Liver (tissue), 8 donors: ENCODE measurements at regions not wholly inside any gene's neighbourhood (a gene's known extent, or its start where the extent isn't known, plus 50 kb on each side); places are given as distances from the start of the nearest gene placed in this dataset.

Experiments used
- DNase-seq: peaks from one replicate; pipeline ENCODE4 v3.0.0-alpha.2; 2017; ENCODE audit warnings: low spot score
- H3K27ac ChIP-seq, 2 donors: one replicate each; pipeline ENCODE4 v1.7.0; 2013; ENCODE audit warnings: inconsistent platforms in 2 of 2, low read length in 2 of 2, control low read depth in 1 of 2, low read depth in 1 of 2, mild to moderate bottlenecking in 1 of 2
- H3K27me3 ChIP-seq, 4 donors: one replicate each; pipeline versions ENCODE4 v1.6.1 to v1.7.0; 2013; ENCODE audit warnings: low read length in 3 of 4, inconsistent platforms in 1 of 4, mild to moderate bottlenecking in 1 of 4, moderate library complexity in 1 of 4; ENCODE audit not compliant: control insufficient read depth in 4 of 4, insufficient read depth in 4 of 4
- H3K36me3 ChIP-seq, 4 donors: one replicate each; pipeline versions ENCODE4 v1.6.1 to v1.7.0; 2013; ENCODE audit warnings: low read length in 3 of 4, mild to moderate bottlenecking in 3 of 4, low read depth in 1 of 4, moderate library complexity in 1 of 4; ENCODE audit not compliant: control insufficient read depth in 4 of 4, insufficient read depth in 3 of 4
- H3K4me1 ChIP-seq, 4 donors: one replicate each; pipeline versions ENCODE4 v1.6.1 to v1.7.0; 2013; ENCODE audit warnings: low read length in 3 of 4, mild to moderate bottlenecking in 3 of 4, moderate library complexity in 1 of 4; ENCODE audit not compliant: control insufficient read depth in 4 of 4, insufficient read depth in 4 of 4
- H3K4me3 ChIP-seq, 3 donors: one replicate each; pipeline versions ENCODE4 v1.6.1 to v1.7.0; 2013; ENCODE audit warnings: low read length in 3 of 3, control low read depth in 1 of 3, low read depth in 1 of 3, mild to moderate bottlenecking in 1 of 3
- H3K9ac ChIP-seq, 2 donors: one replicate each; pipeline ENCODE4 v1.7.0; 2013; ENCODE audit warnings: low read length in 2 of 2, mild to moderate bottlenecking in 2 of 2, moderate library complexity in 2 of 2, control low read depth in 1 of 2, low read depth in 1 of 2
- H3K9me3 ChIP-seq, 4 donors: one replicate each; pipeline versions ENCODE4 v1.6.1 to v1.7.0; 2013; ENCODE audit warnings: low read length in 3 of 4; ENCODE audit not compliant: control insufficient read depth in 4 of 4
- EGR1 ChIP-seq, 2 donors: IDR thresholded peaks; 2 replicates each; pipeline ENCODE4 v1.6.1; 2016 to 2018; ENCODE audit warnings: antibody characterized with exemption in 2 of 2, low read depth in 2 of 2
- FOXA2 ChIP-seq: IDR thresholded peaks from 2 replicates; pipeline ENCODE4 v1.6.1; 2016; ENCODE audit warnings: antibody characterized with exemption
- GABPA ChIP-seq, 2 donors: IDR thresholded peaks in 1 of 2; conservative IDR thresholded peaks in 1 of 2; 2 replicates each; pipeline ENCODE4 v1.6.1; 2016; ENCODE audit warnings: antibody characterized with exemption in 2 of 2, mild to moderate bottlenecking in 1 of 2, moderate library complexity in 1 of 2
- HNF4A ChIP-seq, 2 donors: conservative IDR thresholded peaks; 2 replicates each; pipeline ENCODE4 v1.6.1; 2016; ENCODE audit warnings: antibody characterized with exemption in 2 of 2, mild to moderate bottlenecking in 2 of 2
- HNF4G ChIP-seq: IDR thresholded peaks from 2 replicates; pipeline ENCODE4 v1.6.1; 2016; ENCODE audit warnings: antibody characterized with exemption
- JUND ChIP-seq, 2 donors: IDR thresholded peaks; 2 replicates each; pipeline ENCODE4 v1.6.1; 2016; ENCODE audit warnings: antibody characterized with exemption in 2 of 2
- NR2F2 ChIP-seq: IDR thresholded peaks from 2 replicates; pipeline ENCODE4 v1.6.1; 2016; ENCODE audit warnings: antibody characterized with exemption
- RAD21 ChIP-seq, 2 donors: IDR thresholded peaks; 2 replicates each; pipeline ENCODE4 v1.6.1; 2016; ENCODE audit warnings: antibody characterized with exemption in 2 of 2, mild to moderate bottlenecking in 2 of 2
- RXRA ChIP-seq, 2 donors: IDR thresholded peaks; 2 replicates each; pipeline ENCODE4 v1.6.1; 2017 to 2018; ENCODE audit warnings: antibody characterized with exemption in 2 of 2, mild to moderate bottlenecking in 1 of 2
- SP1 ChIP-seq: IDR thresholded peaks from 2 replicates; pipeline ENCODE4 v1.6.1; 2018; ENCODE audit warnings: antibody characterized with exemption, mild to moderate bottlenecking
- TAF1 ChIP-seq: conservative IDR thresholded peaks from 2 replicates; pipeline ENCODE4 v1.6.1; 2016; ENCODE audit warnings: antibody characterized with exemption, mild to moderate bottlenecking
- YY1 ChIP-seq: IDR thresholded peaks from 2 replicates; pipeline ENCODE4 v1.6.1; 2016; ENCODE audit warnings: antibody characterized with exemption, mild to moderate bottlenecking
- WGBS: extraction: QIAGEN DNeasy Blood & Tissue Kit; methylation state at CpG from one replicate; pipeline ENCODE4 v1.1.7; 2013; 5-methylcytosine and 5-hydroxymethylcytosine counted together
- TF ChIP-seq, protein P1 (sequence below): fragments of 150-350 bp; IDR thresholded peaks from 2 replicates; pipeline ENCODE4 v1.5.1; 2017; ENCODE audit warnings: improper control_type of control experiment, low read depth, low read length; ENCODE audit not compliant: missing input control
- TF ChIP-seq, protein P2 (sequence below): IDR thresholded peaks from 2 replicates; pipeline ENCODE4 v1.6.1; 2016; ENCODE audit warnings: antibody characterized with exemption
- TF ChIP-seq, protein P3 (sequence below): IDR thresholded peaks from 2 replicates; pipeline ENCODE4 v1.6.1; 2016; ENCODE audit warnings: antibody characterized with exemption, mild to moderate bottlenecking
- TF ChIP-seq, protein P4 (sequence below): IDR thresholded peaks from 2 replicates; pipeline ENCODE4 v1.6.1; 2016; ENCODE audit warnings: antibody characterized with exemption
- TF ChIP-seq, protein P5 (sequence below): IDR thresholded peaks from 2 replicates; pipeline ENCODE4 v1.6.1; 2016; ENCODE audit warnings: antibody characterized with exemption
- donor health status: healthy.
- donor health status: healthy.
- donor health status: healthy.
- donor health status: healthy.
- donor health status: healthy.

DNA sequence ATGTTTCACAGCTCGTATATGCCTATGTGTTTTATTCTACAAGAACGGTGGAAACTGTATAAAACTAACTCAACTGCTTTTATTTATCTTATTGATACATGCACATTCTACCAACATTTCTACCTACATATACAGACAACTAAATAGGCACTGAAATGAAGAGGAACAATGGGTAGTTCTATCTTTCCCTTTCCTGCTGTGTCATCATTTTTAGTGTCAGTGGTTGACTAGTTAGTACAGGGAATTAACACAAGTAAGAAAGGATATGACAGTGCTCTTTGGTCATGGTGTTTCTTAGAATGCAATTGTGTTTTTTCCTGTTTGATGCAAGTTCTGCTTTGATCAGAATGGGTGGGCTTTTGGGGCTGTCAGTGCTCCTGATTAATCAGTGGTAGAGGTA is 293.8 kb upstream of the CTSO start:
- no peak for DNase-seq
- Histone ChIP-seq H3K9me3 (no peaks in the 10 kb centered on the region), H3K4me3 (no peak overlapping the region), H3K36me3 (no peaks in the 10 kb centered on the region), H3K27me3 (no peaks in the 10 kb centered on the region), H3K9ac (no peak overlapping the region), H3K4me1 (no peaks in the 10 kb centered on the region), H3K27ac (no peak overlapping the region)
- WGBS: 45% methylated on average over 2 of the region's 2 CpGs
- no peak for TF ChIP-seq HNF4G
- TF ChIP-seq, protein P1, sequence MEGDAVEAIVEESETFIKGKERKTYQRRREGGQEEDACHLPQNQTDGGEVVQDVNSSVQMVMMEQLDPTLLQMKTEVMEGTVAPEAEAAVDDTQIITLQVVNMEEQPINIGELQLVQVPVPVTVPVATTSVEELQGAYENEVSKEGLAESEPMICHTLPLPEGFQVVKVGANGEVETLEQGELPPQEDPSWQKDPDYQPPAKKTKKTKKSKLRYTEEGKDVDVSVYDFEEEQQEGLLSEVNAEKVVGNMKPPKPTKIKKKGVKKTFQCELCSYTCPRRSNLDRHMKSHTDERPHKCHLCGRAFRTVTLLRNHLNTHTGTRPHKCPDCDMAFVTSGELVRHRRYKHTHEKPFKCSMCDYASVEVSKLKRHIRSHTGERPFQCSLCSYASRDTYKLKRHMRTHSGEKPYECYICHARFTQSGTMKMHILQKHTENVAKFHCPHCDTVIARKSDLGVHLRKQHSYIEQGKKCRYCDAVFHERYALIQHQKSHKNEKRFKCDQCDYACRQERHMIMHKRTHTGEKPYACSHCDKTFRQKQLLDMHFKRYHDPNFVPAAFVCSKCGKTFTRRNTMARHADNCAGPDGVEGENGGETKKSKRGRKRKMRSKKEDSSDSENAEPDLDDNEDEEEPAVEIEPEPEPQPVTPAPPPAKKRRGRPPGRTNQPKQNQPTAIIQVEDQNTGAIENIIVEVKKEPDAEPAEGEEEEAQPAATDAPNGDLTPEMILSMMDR: no peak
- TF ChIP-seq, protein P2, sequence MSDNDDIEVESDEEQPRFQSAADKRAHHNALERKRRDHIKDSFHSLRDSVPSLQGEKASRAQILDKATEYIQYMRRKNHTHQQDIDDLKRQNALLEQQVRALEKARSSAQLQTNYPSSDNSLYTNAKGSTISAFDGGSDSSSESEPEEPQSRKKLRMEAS: no peak

DNA sequence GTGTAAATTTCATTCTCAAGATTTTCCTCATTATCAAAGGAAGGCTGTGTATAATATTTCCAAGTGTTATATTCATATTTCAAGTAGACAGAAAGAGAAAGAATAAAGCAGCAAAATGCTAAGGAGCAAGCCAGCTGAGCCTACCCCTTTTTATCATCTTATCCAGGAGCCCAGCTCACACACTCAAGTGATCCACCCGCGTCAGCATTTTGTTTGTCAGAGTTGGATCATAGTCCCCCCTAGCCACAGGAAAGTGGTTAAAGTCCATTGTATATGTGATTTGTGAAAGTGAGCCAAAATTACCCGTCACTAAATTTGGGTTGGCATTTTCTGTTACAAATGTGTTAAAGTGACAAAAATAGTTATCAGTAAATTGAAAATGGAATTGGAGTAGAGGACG is 289.3 kb upstream of the CTSO start:
- no peak for DNase-seq
- H3K27ac ChIP-seq: no peak overlapping the region
- H3K27me3 ChIP-seq: no peaks in the 10 kb centered on the region
- H3K36me3 ChIP-seq: no peaks in the 10 kb centered on the region
- H3K9ac ChIP-seq: no peak overlapping the region
- no peaks in the 10 kb centered on the region for H3K9me3 ChIP-seq
- no peak overlapping the region for H3K4me3 ChIP-seq
- TF ChIP-seq JUND (IDR thresholded peaks at IDR 0.05) (no peak), HNF4G (no peak), RAD21 (IDR thresholded peaks at IDR 0.05) (no peak)
- 69% methylated on average over 4 of the region's 4 CpGs for WGBS
- H3K4me1 ChIP-seq: no peaks in the 10 kb centered on the region

DNA sequence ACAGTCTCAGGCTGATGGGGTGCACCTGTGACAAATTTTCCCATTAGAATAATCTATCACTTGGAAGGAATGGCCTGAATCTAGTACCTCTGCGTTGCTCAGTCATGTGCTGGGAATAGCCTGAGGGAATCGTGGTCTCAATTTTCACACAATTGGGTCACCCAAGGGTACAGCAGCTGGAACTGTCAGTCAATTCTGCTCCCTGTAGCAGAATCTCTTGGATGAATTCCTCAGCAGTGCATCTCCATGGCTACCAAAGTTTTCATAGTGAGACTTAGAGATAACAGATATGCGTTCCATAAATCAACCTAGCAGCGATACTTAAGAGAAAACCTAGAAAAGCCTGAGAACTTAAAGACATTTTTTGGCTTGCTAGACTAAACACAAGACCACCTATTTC is 288.7 kb upstream of the CTSO start:
- 77% methylated on average over 4 of the region's 4 CpGs for WGBS
- Histone ChIP-seq H3K36me3 (no peaks in the 10 kb centered on the region), H3K27me3 (no peaks in the 10 kb centered on the region), H3K27ac (no peak overlapping the region), H3K4me3 (no peak overlapping the region), H3K9ac (no peak overlapping the region), H3K4me1 (no peaks in the 10 kb centered on the region), H3K9me3 (no peaks in the 10 kb centered on the region)
- no peak for DNase-seq
- TF ChIP-seq, protein P3, sequence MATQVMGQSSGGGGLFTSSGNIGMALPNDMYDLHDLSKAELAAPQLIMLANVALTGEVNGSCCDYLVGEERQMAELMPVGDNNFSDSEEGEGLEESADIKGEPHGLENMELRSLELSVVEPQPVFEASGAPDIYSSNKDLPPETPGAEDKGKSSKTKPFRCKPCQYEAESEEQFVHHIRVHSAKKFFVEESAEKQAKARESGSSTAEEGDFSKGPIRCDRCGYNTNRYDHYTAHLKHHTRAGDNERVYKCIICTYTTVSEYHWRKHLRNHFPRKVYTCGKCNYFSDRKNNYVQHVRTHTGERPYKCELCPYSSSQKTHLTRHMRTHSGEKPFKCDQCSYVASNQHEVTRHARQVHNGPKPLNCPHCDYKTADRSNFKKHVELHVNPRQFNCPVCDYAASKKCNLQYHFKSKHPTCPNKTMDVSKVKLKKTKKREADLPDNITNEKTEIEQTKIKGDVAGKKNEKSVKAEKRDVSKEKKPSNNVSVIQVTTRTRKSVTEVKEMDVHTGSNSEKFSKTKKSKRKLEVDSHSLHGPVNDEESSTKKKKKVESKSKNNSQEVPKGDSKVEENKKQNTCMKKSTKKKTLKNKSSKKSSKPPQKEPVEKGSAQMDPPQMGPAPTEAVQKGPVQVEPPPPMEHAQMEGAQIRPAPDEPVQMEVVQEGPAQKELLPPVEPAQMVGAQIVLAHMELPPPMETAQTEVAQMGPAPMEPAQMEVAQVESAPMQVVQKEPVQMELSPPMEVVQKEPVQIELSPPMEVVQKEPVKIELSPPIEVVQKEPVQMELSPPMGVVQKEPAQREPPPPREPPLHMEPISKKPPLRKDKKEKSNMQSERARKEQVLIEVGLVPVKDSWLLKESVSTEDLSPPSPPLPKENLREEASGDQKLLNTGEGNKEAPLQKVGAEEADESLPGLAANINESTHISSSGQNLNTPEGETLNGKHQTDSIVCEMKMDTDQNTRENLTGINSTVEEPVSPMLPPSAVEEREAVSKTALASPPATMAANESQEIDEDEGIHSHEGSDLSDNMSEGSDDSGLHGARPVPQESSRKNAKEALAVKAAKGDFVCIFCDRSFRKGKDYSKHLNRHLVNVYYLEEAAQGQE: no peak
- TF ChIP-seq NR2F2: no peak
- TF ChIP-seq TAF1: no peak
- no peak for TF ChIP-seq SP1
- TF ChIP-seq, protein P4, sequence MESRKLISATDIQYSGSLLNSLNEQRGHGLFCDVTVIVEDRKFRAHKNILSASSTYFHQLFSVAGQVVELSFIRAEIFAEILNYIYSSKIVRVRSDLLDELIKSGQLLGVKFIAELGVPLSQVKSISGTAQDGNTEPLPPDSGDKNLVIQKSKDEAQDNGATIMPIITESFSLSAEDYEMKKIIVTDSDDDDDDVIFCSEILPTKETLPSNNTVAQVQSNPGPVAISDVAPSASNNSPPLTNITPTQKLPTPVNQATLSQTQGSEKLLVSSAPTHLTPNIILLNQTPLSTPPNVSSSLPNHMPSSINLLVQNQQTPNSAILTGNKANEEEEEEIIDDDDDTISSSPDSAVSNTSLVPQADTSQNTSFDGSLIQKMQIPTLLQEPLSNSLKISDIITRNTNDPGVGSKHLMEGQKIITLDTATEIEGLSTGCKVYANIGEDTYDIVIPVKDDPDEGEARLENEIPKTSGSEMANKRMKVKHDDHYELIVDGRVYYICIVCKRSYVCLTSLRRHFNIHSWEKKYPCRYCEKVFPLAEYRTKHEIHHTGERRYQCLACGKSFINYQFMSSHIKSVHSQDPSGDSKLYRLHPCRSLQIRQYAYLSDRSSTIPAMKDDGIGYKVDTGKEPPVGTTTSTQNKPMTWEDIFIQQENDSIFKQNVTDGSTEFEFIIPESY: no peak
- no peak for TF ChIP-seq GABPA (IDR thresholded peaks at IDR 0.05 in 1 of 2, conservative IDR thresholded peaks at IDR 0.05 in 1 of 2)
- TF ChIP-seq, protein P2: no peak
- TF ChIP-seq EGR1 (IDR thresholded peaks at IDR 0.05; ENCODE audit: low read depth in 2 of 2): no peak
- TF ChIP-seq, protein P5, sequence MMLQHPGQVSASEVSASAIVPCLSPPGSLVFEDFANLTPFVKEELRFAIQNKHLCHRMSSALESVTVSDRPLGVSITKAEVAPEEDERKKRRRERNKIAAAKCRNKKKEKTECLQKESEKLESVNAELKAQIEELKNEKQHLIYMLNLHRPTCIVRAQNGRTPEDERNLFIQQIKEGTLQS: no peak
- TF ChIP-seq FOXA2: no peak
- no peak for TF ChIP-seq RXRA (IDR thresholded peaks at IDR 0.05)
- no peak for TF ChIP-seq HNF4A (conservative IDR thresholded peaks at IDR 0.05)
- no peak for TF ChIP-seq HNF4G
- no peak for TF ChIP-seq YY1
- TF ChIP-seq, protein P1: no peak
- no peak for TF ChIP-seq JUND (IDR thresholded peaks at IDR 0.05)
